NCI-H187 treated with DMSO at 0.1 percent for 48 hours (cell line): ENCODE measurements at regions not wholly inside any gene's neighbourhood (a gene's known extent, or its start where the extent isn't known, plus 50 kb on each side); places are given as distances from the start of the nearest gene placed in this dataset.

ENCODE experiments used
- DNase-seq: peaks from one replicate; lab custom pipeline; 2025; lab: John Stamatoyannopoulos, UW

DNA sequence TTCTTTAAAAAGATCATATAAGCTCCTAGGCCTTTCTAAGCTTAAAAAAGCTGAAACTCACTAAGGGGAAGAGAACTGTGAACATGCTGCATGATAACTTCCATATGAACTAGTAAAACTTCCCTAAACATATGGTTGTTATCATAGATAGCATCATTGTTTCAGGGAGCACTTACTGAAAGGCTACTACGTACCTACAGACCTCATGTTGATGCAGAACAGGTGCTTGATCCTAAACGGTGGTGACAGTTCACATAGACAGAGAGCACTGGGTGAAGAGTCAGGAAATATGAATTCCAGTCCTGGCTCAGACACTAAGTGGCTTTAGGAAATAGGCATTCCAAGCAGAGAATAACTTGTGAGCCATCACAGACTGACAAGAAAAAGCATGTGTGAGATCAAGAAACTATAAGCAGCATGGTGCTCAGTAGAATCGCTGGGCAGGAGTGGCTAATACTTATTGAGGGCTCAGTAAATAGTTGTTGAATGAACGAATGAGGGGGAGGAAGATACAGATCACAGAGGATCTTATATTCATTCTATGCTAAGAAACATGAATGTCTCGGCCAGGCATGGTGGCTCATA, 78.4 kb upstream of the NUDT4 start:
- no peak for DNase-seq

DNA sequence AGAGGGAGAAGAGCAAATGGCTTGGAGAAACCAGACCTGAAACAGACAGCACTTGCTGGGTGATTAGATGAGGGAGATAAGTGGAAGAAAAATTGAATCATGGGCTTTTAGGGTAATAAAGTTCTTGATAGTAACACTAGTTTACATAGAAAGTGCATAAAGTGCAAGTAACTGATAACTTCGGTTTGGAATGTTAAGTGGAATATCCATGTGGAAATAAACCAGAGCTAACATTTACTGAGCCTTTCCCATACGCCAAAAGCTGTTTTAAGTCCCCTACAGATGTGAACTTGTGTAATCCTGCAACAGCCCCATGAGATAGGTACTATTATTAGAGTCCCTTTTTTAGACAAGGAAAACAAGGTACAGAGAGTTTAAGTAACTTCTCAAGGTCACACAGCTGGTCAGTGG, 77.1 kb upstream of the NUDT4 start:
- no peak for DNase-seq

DNA sequence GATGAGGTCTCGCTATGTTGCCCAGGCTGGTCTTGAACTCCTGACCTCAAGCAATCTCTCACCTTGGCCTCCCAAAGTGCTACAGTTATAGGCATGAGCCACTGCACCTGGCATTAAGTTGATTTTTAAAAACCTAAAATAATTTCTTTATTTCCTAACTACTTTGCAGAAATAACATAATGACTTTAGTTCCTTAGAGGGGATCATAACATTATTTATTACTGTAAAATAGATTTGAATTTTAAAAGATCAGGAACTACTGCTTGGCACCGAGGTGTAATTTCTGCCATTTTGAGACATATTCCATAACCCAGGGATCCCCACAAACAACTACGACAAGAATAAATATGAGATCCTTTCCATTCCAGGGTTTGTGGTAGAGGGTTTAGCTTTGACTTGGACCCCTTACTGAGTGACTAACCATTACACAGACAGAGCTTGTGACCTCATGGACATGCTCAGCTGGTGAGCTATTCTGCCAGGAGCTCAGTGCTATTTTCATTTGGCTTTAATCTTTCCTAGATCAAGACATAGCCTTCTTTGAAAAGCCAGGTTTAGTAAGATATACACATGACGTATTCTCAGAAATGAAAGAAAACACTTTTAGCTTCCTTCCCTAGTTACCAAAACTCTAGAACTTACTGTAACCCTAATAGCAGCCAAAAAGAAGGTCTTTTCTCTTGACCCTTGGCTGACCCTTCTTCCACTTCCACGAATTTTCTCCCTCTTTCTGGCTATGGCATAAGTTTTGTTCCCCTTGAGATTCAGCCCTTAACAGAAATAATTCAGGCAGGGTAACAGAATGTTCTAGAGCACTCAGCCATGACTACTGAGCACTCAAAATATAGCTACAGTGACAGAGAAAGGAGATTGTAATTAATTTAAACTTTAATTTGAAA, 75.1 kb upstream of the NUDT4 start:
- DNase-seq: no peak

DNA sequence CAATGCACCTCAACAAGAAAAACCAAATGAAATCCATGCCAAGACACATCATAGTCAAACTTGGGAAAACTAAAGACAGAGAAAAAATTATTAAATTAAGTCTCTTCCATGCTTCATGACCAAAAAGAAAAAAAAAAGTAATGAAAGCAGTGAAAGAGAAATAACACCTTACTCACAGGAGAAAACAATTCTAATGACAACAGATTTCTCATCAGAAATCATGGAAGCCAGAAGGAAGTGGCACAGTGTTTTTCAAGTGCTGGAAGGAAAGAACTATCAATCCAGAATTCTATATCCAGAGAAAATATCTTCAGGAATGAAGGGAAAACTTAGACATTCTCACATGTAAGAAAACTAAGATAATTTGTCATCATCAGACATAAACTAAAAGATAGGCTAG, 71.1 kb upstream of the NUDT4 start:
- DNase-seq: no peak

DNA sequence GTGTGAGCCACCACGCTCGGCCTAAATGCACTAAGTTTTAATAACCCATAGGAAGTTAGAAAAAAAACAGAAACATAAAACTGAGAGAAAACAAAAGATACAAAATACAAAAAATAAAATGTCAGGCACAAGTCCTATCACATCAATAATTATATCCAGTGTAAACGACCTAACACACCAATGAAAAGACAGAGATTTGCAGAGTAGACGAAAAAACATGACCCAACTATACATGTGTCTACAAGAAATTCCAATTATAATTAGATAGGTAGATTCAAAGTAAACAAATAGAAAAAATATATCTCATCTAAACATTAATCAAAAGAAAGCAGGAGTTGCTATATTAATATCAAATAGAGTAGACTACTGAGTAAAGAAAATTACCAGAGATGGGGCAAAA, 69.4 kb upstream of the NUDT4 start:
- DNase-seq: no peak

DNA sequence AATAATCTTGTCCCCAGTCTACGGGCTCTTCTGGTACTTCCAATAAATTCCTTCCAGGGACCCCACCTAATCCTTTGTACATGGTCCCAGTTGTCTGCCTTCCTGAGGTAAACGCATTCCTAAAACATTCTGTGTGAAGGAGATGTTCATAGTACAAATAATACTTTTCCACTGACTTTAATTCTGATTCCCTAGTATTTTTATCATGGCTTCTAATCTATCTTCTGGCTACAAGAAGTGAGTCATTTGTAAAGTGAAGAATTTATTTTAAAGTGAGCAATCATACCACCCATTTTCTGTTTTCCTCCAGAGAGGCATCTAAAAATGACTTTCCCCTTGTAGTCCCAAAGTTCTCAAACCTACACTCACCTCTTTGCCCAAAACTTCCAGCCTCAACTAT, 65.9 kb upstream of the NUDT4 start:
- no peak for DNase-seq

DNA sequence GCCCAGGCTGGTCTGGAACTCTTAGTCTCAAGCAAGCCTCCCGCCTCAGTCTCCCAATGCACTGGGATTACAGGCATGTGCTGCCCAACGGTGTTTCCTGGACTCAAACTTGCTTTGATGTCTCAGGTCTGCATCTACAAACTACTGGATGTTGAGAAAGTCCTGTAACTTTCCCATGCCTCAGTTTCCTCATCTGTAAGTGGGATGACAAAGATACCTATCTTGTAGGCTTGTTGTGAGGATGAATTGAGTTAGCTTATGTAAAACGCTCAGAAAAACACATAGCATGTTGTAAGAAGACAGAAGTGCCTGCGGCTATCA, 63.6 kb upstream of the NUDT4 start:
- DNase-seq: no peak

DNA sequence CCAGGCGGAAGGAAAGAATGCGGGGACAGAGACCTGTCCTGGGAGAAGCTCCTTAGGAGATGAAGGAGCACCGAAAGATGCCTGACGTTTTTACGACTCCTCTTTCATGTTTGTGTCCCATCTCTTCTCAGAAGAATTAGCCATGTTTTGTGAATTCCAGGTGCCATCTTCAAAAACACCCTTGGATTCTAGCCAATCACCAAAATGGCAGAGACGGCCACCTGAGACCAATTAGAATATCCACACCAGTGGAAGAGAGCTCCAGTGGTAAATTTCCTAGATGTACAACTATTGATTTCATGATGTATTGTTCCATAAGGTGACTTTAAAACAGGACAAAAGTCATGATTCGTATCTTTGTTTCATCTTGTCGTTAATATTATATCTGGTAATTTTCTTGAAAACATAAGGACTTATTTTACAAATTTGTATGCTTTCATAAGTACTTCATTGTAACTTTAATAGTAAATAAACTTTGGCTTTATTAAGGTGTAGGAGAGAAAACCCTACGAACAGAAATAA, 62.3 kb upstream of the NUDT4 start:
- DNase-seq: no peak

DNA sequence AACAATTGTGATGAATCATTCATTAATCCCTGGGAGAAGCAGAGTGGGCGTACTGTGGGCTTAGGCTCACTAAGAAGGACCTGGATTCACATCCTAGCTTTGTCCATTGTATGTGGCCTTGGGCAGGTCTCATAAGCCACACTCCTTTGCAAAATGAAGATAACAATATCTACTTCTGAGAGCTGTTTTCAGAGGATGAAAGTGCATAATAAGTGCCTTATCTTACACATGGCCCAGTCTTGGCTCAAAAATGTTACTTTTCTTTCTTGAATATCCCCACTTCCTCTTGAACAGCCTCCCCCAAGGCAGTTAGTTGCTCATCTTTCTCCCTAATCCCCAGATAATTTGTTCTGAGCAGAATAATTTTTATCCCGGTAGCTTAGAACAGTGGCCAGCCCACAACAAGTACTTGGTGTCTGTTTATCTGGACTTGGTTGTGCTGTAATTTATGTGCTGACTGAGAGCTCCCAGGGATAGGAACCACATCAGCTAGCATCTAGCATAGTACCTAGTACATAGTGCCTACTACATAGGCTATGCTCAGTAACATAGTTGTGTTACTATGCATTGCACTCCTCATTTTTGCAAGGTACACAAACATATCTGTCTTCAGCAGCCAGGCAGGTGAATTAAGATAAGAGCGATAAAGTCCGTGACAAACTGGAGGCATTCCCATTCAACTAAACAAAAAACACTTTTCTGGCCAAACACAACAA, 61.7 kb upstream of the NUDT4 start:
- DNase-seq: no peak

DNA sequence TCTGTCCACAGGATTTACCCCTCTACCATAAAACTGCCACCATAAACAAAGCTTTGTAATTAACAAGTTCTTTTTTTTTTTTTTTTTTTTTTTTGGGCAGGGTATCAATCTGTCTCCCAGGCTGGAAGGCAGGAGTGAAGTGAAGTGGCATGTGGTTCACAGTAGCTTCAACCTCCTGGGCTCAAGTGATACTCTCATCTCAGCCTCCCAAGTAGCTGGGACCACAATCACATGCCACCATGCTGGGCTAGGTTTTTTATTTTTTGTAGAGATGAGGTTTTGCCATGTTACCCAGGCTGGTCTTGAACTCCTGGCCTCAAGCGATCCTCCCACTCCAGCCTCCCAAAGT, 61.1 kb upstream of the NUDT4 start:
- DNase-seq: no peak

DNA sequence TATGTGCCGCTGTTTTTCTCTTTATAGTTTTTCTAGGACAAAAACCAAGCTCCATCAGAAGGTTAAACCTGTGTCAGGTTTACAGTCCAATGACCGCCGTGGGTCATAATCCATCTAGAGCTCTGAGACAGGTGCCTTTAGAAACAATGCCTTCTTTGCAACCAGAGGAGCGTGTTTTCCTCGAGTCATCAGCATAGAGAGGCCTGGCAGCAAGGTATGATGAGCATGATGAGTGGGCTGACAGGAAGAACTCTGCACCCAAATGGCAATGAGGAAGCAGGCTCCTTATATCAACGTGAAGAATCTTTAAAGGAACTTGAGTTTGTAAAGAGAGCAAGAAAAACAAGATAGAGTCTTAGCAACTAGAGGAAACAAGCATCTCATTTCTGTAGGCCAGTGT, 60.5 kb upstream of the NUDT4 start:
- no peak for DNase-seq

DNA sequence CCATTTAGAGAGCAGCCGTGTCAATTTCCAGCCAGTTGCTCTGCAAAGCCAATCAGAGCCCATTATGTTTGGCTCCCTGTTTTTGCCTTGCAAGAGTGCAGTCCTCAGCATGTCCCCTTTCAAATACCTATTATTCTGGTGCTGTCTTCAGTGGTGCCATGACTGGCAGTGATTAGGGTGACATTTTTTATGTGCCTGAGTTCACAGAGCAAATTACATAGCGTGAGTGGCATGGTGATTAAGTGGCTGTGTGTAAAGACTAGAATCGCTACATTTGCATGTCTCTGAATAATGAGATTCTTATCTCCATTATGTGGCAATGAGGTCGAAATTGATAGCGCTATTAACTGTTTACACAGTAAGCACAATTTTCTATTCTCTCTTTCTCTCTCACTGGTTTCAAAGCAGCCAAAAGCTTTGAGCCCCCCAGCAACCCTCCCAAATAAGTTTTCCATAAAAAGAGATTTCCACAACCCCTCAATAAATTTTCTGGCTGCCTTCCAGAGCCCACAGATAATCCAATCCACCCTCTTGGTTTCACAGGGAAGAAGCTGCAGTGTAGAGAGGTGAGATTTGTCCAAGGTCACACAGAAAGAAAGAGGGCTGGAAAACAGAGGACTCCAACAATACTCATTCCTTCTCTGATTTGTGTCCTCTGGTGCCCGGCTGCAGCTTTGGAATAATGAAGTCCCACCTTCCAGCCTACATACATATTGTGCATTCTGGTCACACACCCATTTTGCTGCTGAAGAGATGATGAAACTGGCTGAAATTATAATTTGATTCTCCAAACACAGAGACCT, 58.8 kb upstream of the NUDT4 start:
- no peak for DNase-seq

DNA sequence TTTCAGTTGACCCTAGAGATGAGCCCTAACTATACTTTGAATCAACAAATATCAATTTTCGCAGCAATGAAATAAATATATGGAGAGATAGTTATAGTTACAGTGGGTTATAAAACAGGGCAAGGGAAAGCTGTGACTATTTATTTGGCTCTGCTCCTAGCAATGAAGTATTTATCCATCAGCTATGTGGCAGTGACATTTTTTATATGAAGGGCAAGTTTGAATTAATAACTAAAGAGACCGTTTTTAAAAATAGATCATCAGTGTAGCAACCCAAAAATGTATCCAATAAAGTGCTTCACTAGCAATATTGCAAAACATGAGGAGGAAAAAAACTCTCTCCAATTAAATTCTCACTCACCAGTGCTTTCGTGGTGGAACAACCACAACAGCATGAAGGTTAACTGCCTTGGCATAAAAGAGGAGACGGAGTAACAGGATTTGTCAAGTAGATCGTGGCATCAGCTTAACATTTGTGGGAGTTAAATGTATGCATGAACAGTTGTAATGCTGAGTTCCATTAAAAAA, 58.1 kb upstream of the NUDT4 start:
- no peak for DNase-seq

DNA sequence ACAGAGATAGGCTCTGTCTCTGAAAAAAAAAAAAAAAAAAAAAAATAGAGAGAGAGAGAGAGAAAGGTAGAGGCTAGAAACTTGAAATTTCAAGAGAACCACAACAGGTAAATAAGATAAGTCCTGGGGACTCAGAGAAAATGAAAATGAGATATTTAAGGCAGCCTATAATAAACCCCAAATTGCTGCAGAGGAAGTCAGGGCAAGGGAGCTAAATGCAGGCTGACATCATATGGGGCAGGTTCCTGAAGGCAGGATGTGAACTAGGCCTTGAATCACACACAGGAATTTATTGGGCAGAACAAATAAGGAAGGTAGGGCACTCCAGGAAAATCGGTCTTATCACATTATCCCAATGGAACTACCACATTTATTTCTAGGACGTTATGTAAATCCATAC, 54.9 kb upstream of the NUDT4 start:
- DNase-seq: no peak

DNA sequence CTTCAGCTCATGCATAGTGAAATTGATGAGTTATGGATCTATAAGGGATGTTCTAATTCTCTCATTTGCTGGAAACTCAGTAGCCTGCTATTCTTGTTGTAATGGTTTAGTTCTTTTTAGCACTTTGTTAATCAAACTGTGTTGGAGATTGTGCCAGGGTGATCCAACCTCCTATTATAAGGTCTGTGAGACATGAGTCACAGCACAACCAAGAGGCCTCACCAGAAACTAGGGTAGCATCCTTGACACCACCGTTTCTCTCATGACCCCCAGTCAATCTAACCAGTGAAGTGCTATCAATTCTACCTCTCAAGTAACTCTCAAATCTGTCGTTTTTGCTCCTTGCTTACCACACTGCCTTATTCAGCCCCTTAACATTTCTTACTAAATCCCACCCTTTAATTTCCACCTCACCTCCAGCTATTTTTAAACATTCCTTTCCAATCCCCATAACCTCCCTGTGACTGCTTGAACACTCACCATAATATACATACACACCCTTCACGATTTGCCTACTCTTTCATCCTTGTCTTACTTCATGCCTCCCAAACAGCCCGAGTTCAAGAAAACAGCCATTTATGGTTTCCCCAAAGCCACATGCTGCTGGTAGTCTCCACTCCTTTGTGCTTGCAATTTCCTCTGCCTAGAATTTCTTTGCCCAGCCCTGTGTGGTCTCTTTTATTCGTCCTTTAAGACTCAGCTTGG, 53.9 kb upstream of the NUDT4 start:
- no peak for DNase-seq

DNA sequence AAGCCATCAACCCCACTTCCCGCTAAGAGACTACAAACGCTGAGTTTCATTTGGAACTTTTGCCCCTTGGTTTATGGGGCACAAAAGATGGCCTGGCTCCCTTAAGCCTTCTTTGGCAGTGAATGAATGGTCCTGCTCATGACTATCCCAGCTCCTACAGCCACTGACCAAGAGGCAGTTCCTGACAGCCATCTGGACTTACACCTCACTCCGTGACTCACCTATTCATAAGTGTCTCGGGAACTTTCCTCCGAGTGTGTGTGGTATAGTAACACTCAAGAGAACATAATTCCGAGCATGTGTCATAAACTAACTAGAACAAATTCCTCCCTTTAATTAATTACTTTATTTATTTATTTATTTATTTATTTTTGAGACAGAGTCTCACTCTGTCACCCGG, 51.9 kb upstream of the NUDT4 start:
- no peak for DNase-seq
